ENCODE measurements at regions not wholly inside any gene's neighbourhood (a gene's known extent, or its start where the extent isn't known, plus 50 kb on each side); places are given as distances from the start of the nearest gene placed in this dataset.

DNA sequence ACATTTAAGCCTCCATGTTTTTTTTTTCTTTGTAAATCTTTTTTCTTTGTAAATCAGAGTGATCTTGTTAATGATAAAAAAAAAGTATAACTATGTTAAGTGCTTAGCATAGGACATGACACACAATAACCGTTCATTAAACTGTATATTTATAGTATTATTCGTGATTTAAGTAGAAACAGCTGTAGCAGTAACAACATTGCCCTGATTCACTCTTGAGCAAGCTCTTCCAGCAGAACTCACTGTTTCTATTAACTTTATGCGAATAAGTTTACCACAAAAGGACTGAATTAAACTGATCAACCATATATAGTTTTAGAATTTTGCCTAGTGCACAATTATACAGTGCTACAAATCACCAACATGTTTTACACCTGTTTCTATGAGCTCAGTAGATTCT is 1338.0 kb upstream of the EYS start:
- H3K27me3 ChIP-seq (replicated peaks in 1 of 4; ENCODE audit: control insufficient read depth in 3 of 4, extremely low read depth in 1 of 4, insufficient read depth in 3 of 4, low read length in 3 of 4) = no peaks in the 10 kb centered on the region
- no peak overlapping the region for H2BK12ac ChIP-seq (ENCODE audit: low read depth, low read length)
- H3K36me3 ChIP-seq (ENCODE audit: control insufficient read depth in 2 of 4, insufficient read depth in 4 of 4, low read length in 3 of 4) = no peaks in the 10 kb centered on the region
- H3K23ac ChIP-seq (ENCODE audit: insufficient read length) = no peak overlapping the region
- no peak overlapping the region for H3K4me3 ChIP-seq (ENCODE audit: extremely low read depth in 1 of 4, insufficient read depth in 2 of 4, low read depth in 3 of 4, low read length in 4 of 4)
- no peak overlapping the region for H3K4ac ChIP-seq (replicated peaks; ENCODE audit: insufficient read length, low read depth, low read length)
- H4K5ac ChIP-seq (ENCODE audit: insufficient read length, low read depth, low read length) = no peak overlapping the region
- no peak overlapping the region for H2BK5ac ChIP-seq (ENCODE audit: low read depth, low read length)
- DNase-seq (ENCODE audit: low read depth in 1 of 2, low spot score in 2 of 2) = no peak
- H3K4me1 ChIP-seq (replicated peaks in 1 of 4; ENCODE audit: control insufficient read depth in 3 of 4, insufficient read depth in 4 of 4, low read length in 3 of 4) = no peaks in the 10 kb centered on the region
- H3K14ac ChIP-seq (ENCODE audit: insufficient read length) = no peak overlapping the region
- H3K79me2 ChIP-seq (ENCODE audit: control insufficient read depth in 1 of 2, insufficient read depth in 2 of 2, low read length in 2 of 2) = no peaks in the 10 kb centered on the region
- H2BK20ac ChIP-seq (ENCODE audit: low read length) = no peak overlapping the region
- H3K9ac ChIP-seq (replicated peaks in 1 of 4; ENCODE audit: extremely low read depth in 1 of 4, low read depth in 3 of 4, low read length in 3 of 4) = no peak overlapping the region
- ChIA-PET CTCF (ENCODE audit: partially characterized antibody) (no interaction called here), POLR2A (ENCODE audit: partially characterized antibody) (no interaction called here)
- no peaks in the 10 kb centered on the region for H3K9me3 ChIP-seq (ENCODE audit: insufficient read depth in 2 of 2, low read depth in 1 of 2, low read length in 1 of 2)
- H3K79me1 ChIP-seq (ENCODE audit: low read depth, low read length) = no peaks in the 10 kb centered on the region
- H4K20me1 ChIP-seq (replicated peaks in 1 of 2; ENCODE audit: control insufficient read depth in 1 of 2, insufficient read depth in 2 of 2, low read length in 2 of 2) = no peaks in the 10 kb centered on the region
- 85% methylated on average over 3 of the region's 3 CpGs; no CpG with 5 or more reads in 1 of the 2 experiments for WGBS, 2 experiments (ENCODE audit: extremely low coverage in 1 of 2, insufficient coverage in 1 of 2, insufficient read length in 1 of 2, insufficient replicate concordance in 2 of 2, low coverage in 1 of 2, low lambda C conversion rate in 2 of 2, missing lambda C conversion rate in 1 of 2)
- H2AK5ac ChIP-seq (ENCODE audit: low read depth, low read length) = no peak overlapping the region
- H4K91ac ChIP-seq (replicated peaks; ENCODE audit: insufficient read length, low read length) = no peak overlapping the region
- H4K8ac ChIP-seq (ENCODE audit: extremely low read depth, insufficient read depth, low read length) = no peak overlapping the region
- H2BK15ac ChIP-seq (ENCODE audit: low read length) = no peak overlapping the region
- no peak overlapping the region for H2AFZ ChIP-seq (ENCODE audit: low read length)
- no peak overlapping the region for H3K27ac ChIP-seq (ENCODE audit: low read depth, low read length)
- H2BK120ac ChIP-seq (replicated peaks; ENCODE audit: low read depth, low read length) = no peak overlapping the region
- H3K23me2 ChIP-seq (ENCODE audit: low read depth, low read length) = no peaks in the 10 kb centered on the region
- no peak overlapping the region for H3K4me2 ChIP-seq (ENCODE audit: insufficient read depth in 1 of 2, low read depth in 2 of 2, low read length in 2 of 2)
- FAIRE-seq = no peak
- H3K18ac ChIP-seq (ENCODE audit: extremely low read depth, low read length) = no peak overlapping the region
- H3K56ac ChIP-seq (replicated peaks; ENCODE audit: insufficient read length, low read depth, low read length) = no peak overlapping the region
- TF ChIP-seq, protein P1, sequence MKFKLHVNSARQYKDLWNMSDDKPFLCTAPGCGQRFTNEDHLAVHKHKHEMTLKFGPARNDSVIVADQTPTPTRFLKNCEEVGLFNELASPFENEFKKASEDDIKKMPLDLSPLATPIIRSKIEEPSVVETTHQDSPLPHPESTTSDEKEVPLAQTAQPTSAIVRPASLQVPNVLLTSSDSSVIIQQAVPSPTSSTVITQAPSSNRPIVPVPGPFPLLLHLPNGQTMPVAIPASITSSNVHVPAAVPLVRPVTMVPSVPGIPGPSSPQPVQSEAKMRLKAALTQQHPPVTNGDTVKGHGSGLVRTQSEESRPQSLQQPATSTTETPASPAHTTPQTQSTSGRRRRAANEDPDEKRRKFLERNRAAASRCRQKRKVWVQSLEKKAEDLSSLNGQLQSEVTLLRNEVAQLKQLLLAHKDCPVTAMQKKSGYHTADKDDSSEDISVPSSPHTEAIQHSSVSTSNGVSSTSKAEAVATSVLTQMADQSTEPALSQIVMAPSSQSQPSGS (IDR thresholded peaks at IDR 0.05; ENCODE audit: low read length) = no peak
- no peak for TF ChIP-seq SP4 (IDR thresholded peaks at IDR 0.05; ENCODE audit: low read length)
- TF ChIP-seq GABPA (IDR thresholded peaks at IDR 0.05; ENCODE audit: borderline replicate concordance, insufficient read depth, low read length) = no peak
- no peak for TF ChIP-seq SP1 (IDR thresholded peaks at IDR 0.05; ENCODE audit: low read depth, low read length)
- TF ChIP-seq RXRA (IDR thresholded peaks at IDR 0.05; ENCODE audit: insufficient read depth, low read depth, low read length) = no peak
- TF ChIP-seq HDAC2 (IDR thresholded peaks at IDR 0.05; ENCODE audit: borderline replicate concordance in 1 of 2, low read depth in 2 of 2, low read length in 2 of 2) = no peak
- TF ChIP-seq POU5F1 (IDR thresholded peaks at IDR 0.05; ENCODE audit: low read depth, low read length) = no peak
- TF ChIP-seq EZH2 (IDR thresholded peaks at IDR 0.05; ENCODE audit: low read depth, low read length, severe bottlenecking) = no peak
- TF ChIP-seq SAP30 (IDR thresholded peaks at IDR 0.05; ENCODE audit: insufficient read depth, insufficient replicate concordance, low read length) = no peak

All from H1 (cell line).